ENCODE measurements at regions not wholly inside any gene's neighbourhood (a gene's known extent, or its start where the extent isn't known, plus 50 kb on each side); places are given as distances from the start of the nearest gene placed in this dataset.

DNA sequence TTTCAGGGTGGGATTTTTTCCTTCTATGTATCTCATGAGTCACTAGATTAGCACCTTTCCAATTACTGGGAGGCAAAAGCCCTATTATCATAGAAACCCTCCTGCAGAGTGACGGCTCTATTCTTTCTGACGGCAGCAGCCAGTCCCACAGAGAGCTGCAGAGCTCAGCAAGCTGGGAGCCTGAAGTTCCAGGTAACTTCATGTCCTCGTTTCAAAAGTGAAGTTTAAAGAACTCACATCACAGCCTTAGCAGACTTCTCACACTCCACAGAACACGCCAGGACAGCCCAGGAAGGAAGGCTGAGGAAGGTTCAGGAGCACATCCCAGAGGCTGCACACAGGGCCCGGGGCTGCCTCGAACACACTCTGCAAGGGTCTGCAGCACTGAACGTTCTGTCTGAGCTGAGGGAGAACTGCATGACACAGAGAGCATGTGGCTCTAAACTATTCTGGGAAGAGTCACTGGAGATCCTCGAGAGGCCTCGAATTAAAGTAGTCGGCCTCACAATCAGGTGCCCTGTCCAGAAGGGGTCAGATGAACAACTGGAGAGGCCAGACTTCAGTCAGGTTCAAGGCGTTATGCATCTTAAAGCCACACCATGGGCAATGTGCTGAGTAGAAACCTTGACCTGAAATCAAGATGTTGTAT is 104.2 kb upstream of the DRD2 start:
- FAIRE-seq, result no peak

GRCh38 chr11:113578715-113579250 is 103.6 kb upstream of the DRD2 start:
- no peak for FAIRE-seq

- no peak for FAIRE-seq
Measured at GRCh38 chr11:113578033-113578380, 102.8 kb upstream of the DRD2 start.

DNA sequence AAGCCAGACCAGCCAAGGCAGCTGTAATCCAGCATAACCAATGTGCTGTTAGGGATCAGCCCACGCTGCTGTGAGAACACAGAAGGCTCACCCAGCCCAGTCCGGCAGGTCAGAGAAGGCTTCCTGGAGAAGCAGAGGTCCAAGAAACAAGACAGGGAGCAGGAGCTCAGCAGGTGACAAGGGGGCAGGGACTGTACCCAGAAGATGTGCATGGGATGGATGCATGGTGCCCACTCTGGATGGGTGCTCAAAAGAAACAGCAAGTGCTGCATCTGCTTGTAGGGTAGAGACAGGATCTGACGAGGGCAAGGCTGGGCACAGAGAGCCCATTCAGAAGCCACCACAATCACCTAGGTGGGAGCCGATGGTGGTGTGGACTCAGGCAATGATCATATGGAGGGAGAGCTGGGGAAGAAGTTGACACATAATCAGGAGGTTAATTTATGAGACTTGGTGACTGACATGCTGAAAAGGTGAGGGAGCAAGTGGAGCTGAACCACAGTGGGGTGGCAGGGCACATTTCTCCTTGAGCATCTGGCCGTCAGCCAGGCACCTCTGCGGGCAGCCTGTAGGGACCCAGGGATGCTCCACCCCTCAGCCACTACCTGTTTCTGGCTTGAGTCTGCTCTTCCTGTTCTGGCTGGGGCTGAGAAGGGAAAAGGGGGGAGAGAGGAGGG is 102.3 kb upstream of the DRD2 start:
- FAIRE-seq, result no peak

- FAIRE-seq, result no peak
Measured at GRCh38 chr11:113574586-113574985, 99.4 kb upstream of the DRD2 start.

GRCh38 chr11:113574171-113574570 is 99.0 kb upstream of the DRD2 start:
- no peak for FAIRE-seq

DNA sequence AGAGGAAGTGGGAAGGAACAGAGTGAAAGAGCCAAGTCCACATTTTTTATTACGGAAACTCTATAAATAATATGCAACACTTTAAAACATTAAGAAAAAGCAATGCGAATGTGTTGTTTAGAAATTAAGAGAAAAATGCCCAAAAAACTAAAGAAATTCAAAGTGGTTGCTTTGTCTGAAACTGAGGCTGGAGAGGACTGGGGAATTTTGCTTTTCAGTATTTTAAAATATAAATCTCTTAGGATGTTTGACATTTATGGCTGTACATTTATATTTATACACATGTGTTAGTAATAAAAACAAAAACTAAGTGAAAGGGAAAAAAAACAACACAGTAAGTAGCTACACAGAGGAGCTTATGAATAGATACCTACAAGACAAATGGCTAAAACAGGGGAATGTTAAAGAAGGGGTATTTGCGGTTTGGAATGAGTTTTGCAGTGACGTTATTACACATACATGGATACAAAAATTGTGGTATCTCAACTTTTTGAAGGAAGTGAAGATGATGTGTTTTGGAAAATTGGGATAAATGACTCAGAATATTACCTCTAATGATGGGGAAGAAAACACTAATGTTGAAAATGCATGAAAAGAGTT is 97.0 kb upstream of the DRD2 start:
- FAIRE-seq, result no peak

DNA sequence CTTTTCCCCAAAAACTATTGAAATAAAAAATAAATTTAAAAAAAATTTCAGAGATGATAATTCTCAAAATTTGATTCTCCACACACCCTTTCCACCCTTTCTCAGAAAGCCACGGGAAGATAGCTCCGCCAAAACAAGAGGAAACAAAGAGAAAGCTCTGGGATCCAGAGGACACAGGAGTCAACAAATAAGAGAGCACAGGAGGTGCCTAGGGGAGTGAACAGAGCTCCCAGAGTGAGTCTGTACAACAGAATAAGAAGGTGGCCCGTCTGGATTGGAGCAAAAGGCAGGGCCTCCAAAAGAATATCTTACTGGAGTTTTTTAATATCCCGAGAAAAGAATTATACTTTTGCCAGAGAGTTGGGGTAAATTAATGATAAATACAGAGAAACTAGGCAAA is 96.3 kb upstream of the DRD2 start:
- no peak for FAIRE-seq

DNA sequence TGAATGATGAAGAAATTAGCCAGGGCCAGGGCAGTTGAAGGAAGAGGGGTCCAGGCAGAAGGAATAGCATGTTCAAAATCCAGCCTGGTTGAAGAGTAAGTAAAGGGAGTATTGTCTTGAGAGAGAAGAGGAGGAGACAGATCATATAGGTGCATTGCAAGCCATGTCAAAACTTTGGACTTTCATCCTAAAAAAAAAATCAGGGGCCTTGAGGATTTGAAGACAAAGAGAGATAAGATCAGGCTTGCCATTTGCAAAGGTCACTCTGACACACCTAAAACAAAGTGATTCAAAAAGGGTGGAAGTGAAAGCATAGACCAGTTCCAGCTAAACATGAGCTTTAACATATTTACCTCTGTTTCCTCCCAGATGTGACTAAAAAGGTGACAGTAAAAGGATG is 95.7 kb upstream of the DRD2 start:
- FAIRE-seq, result no peak

GRCh38 chr11:113569391-113569790 is 94.2 kb upstream of the DRD2 start:
- no peak for FAIRE-seq

- no peak for FAIRE-seq
Measured at GRCh38 chr11:113568566-113568965, 93.4 kb upstream of the DRD2 start.

DNA sequence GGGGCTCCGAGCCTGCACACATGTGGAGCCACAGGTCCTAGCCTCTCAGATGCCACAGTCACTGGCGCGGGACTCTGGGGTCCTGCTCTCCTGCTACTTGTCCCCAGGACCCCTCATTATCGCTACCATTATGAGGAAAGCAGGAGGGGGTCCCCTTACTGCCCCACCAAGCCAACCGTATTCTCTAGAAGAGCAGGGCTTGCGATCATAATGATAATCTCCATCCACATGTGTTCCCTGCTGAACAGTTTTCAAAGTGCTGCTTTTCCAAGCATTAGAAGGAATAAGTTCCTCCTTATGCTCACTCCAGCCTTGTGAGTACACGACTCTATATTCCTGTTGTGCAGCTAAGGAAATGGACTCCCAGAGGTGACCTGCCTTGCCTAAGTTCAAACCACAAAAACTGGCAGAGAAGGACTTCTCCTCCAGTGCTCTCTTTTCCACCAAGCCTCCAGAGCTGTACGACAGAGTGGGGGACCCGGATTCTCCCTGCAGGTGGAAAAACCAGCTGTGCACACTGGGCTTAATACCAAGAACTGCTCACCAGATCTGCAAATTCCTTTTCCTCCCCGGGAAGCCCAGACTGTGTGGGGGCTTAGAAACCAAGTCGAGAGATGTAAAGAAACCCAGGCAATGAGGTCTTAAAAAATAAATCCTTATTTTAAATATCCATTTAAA is 92.8 kb upstream of the DRD2 start:
- FAIRE-seq, result no peak

DNA sequence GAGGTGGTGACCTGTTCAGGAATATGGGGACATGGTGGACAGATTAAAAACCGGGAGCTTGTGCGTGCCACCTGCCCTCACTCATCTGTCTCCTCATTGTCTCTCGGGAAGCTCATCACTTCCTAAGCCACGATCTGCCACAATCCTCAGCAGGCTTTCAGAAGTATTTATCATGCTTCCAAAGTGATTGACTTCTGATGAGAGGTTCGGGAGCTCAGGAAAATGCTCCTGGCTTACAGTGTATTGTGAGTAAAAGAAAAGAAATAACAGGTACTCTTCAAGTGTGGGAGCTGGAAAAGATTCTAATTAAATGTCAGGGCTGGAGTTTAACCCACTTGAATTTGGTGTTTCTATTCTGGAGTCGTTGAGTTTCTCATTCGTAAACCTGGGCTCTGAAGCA is 91.9 kb upstream of the DRD2 start:
- FAIRE-seq, result no peak

GRCh38 chr11:113564527-113565130 is 89.4 kb upstream of the DRD2 start:
- no peak for FAIRE-seq

GRCh38 chr11:113563766-113564526 is 88.7 kb upstream of the DRD2 start:
- FAIRE-seq, result no peak

DNA sequence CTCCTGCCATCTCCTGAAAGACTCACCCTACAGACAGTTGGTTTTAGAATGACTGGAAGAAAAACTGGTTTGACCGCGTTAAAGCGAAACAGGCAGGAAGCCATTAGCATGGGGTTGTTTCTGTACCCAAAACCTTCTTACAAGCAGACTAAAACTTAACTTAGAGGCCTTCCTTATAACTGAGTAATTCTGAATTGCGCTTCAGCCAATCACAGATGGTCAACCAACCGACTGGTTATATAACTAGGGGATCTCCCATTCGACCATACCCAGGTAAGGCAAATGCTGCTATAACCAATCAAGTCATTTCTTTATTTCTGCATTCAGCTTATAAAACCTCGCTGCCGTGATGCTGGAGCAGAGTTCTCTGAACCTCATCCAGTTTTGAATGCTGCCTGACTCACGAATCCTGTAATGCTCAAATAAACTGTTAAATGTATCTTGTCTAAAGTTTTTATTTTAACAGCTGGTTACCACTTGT is 87.8 kb upstream of the DRD2 start:
- FAIRE-seq, result no peak

DNA sequence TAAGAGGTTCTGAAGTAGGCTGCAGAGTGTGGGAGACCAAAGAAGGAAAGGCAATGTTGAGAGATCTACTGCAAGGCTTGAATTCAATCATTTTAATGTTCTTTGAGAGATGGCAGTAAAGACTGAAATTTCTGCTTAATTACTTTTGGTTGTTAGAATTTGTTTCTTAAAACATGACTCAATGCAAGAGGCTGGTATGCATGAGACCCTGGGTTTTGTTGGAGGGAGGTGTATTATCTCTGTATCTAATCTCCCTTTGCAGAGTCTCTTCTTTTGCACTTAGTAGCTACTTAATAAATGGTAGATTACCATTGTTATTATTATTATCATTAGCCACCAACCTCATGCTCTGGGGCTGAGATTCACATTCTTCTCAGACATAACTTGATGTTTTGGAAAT is 87.4 kb upstream of the DRD2 start:
- no peak for FAIRE-seq

DNA sequence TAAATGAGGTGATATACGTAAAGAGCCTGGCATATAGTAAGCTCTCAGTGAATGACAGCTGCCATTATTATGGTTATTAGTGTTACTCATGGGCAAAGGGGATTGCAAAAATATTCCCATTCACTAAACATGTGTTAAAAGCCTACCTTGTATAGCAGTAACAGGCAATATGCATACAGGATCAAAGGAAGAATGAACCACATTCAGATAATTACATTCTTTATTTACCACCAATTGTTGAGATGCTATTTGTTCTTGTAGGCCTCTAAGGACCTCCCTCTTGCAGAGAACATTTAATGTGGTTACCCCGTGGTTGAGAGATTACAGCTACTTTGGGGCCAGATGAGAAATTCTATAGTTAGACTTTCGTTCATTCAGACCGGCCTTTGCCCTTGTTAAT is 82.7 kb upstream of the DRD2 start:
- FAIRE-seq, result no peak

DNA sequence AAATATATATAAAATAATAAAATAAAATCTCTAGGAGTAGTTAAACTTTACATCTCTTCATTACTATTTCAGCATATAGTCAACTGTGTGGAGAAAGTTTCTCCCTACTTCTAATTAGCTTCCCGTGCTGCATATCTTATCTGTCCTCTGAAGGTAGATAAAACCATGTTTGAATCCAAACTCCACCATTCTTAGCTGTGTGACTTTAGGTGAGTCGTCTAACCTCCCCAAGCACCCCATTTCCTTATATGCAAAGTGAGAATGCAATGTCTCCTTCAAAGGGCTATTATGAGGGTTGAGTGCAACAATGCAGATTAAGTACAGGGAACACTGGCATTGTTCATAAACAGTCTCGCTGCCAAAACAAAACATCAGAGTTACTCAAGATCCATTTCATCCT is 80.8 kb upstream of the DRD2 start:
- no peak for FAIRE-seq

DNA sequence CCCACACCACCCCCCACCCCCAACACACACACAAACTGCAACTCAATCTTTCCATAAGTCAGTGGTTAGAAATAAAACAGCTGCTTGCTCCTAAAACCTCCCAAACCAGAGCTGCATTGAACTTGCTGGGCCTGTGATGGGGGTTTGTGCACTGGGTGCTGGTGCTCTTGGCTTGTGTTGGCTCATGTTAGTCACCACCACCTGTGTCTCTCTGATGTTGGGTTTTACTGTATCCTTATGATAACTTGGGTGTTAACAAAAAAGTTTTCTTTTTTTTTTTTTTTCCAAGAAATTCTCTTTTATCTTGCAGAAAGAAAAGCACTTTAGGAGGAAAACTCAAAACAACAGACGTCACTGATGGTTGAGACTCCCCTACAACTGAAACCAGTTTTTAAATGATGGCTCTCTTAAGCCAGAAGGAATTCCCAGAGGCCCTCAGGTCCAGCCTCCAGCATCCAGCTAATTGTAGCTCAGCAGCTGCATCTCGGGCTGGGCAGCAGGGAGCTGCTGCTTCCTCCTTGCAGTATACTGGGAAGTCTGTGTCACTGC is 79.9 kb upstream of the DRD2 start:
- FAIRE-seq, result no peak

DNA sequence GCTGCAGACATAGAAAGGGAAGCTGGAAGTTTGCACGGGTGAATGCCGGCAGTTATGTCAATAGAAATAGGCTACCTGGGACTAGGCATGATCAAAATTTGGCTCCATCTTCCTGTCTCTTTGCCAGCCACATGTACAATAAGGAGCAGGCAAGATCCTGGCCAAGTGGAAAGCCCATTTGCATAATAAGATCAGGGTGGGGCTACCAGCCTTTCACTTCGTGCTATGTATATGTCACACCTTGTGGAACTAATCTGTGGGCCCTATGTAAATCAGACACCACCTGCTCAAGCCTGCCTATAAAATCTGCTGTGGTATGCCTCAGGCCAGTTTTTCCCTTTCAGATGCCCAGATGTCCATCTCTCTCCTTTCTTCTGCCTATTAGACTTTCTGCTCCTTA is 79.3 kb upstream of the DRD2 start:
- no peak for FAIRE-seq

DNA sequence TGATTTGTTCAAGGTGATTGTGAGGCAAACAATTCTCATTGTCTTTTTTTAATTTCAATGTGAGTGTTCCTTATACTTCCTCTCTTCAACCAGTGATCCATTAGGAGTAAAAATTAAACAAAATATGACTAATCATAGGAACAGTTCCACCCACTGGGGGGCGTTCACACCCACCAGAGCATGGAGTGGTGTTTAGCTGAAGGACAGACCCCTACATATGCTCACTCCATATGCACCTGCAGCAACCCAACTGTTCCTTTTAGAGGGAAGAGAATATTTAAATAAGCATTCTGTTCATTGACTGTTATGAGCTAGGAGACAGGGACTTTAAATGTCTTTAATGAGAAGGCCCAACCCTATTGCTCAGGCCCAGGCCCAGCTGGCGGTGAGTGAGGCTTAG is 78.7 kb upstream of the DRD2 start:
- FAIRE-seq, result no peak
